Peyer's patch (tissue), 4 donors: ENCODE measurements at regions not wholly inside any gene's neighbourhood (a gene's known extent, or its start where the extent isn't known, plus 50 kb on each side); places are given as distances from the start of the nearest gene placed in this dataset.
"Not testable (repeated sequence)": the region's sequence is repeated elsewhere in the genome, so short reads cannot be mapped to it uniquely, and the experiment has no call there.

Experiments
- DNase-seq, 3 donors: peaks; one replicate each; pipeline ENCODE4 v3.0.0-alpha.2; 2017 to 2019
- H3K27ac ChIP-seq, 4 donors: fragments of 200-600 bp; sonication (generic); one replicate each; pipeline ENCODE4 v1.5.1; 2016 to 2019
- H3K27me3 ChIP-seq, 2 donors: fragments of 200-600 bp; sonication (generic); one replicate each; pipeline ENCODE4 v1.5.1; 2019
- H3K36me3 ChIP-seq, 3 donors: fragments of 200-600 bp; sonication (generic); one replicate each; pipeline ENCODE4 v1.5.1; 2016 to 2019
- H3K4me1 ChIP-seq, 4 donors: fragments of 200-600 bp; sonication (generic); one replicate each; pipeline ENCODE4 v1.5.1; 2016 to 2019
- H3K4me3 ChIP-seq, 4 donors: fragments of 200-600 bp; sonication (generic); 1 replicate in 3 of 4; 2 replicates in 1 of 4; pipeline ENCODE4 v1.5.1; 2016 to 2019; ENCODE audit warnings: mild to moderate bottlenecking in 1 of 4
- H3K9me3 ChIP-seq, 4 donors: fragments of 200-600 bp; sonication (generic); one replicate each; pipeline ENCODE4 v1.5.1; 2016 to 2019; ENCODE audit warnings: mild to moderate bottlenecking in 1 of 4
- POLR2A ChIP-seq, 2 donors: fragments of 450-650 bp; IDR thresholded peaks; one replicate each; pipeline ENCODE4 v1.5.1; 2017; ENCODE audit warnings: antibody characterized with exemption in 2 of 2, mild to moderate bottlenecking in 2 of 2, moderate library complexity in 2 of 2
- TF ChIP-seq, protein P1 (sequence below), 6 experiments: fragments of 450-650 bp in 4 of 6; fragments of 200-600 bp in 2 of 6; sonication (generic) in 1 of 6; IDR thresholded peaks; one replicate each; pipeline ENCODE4 v1.5.1; 2017 to 2019; ENCODE audit warnings: antibody characterized with exemption in 6 of 6, mild to moderate bottlenecking in 3 of 6, moderate library complexity in 1 of 6

DNA sequence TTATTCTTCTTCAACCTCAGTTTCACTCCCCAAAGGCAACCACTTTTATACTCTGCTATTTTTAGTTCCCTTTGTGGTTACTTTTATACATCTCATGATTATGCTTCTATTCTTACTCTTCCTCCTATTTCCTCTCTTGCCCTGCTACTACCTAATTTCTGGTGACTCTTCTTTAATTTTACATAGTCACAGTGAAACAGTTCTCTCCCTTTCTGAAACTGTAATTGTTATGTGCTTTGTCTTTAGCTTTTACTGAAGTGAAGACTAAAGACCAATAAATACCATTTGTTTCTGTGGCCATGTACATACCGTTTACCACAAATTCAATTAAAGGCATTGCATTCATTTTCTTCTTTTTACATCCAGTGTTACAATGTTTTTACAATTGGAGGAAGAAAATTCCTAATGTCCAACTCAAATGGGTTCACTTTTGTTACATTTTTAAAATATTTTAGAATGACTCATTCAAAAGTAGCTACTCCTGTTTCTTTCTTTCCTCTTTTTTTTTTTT is 410.6 kb downstream of the PSAT1 start:
- Histone ChIP-seq H3K27ac (no peak overlapping the region), H3K27me3 (no peaks in the 10 kb centered on the region), H3K4me3 (no peak overlapping the region), H3K4me1 (no peaks in the 10 kb centered on the region), H3K36me3 (no peaks in the 10 kb centered on the region), H3K9me3 (no peaks in the 10 kb centered on the region)
- DNase-seq, result no peak
- no peak for TF ChIP-seq POLR2A (IDR thresholded peaks at IDR 0.05)
- TF ChIP-seq, protein P1, sequence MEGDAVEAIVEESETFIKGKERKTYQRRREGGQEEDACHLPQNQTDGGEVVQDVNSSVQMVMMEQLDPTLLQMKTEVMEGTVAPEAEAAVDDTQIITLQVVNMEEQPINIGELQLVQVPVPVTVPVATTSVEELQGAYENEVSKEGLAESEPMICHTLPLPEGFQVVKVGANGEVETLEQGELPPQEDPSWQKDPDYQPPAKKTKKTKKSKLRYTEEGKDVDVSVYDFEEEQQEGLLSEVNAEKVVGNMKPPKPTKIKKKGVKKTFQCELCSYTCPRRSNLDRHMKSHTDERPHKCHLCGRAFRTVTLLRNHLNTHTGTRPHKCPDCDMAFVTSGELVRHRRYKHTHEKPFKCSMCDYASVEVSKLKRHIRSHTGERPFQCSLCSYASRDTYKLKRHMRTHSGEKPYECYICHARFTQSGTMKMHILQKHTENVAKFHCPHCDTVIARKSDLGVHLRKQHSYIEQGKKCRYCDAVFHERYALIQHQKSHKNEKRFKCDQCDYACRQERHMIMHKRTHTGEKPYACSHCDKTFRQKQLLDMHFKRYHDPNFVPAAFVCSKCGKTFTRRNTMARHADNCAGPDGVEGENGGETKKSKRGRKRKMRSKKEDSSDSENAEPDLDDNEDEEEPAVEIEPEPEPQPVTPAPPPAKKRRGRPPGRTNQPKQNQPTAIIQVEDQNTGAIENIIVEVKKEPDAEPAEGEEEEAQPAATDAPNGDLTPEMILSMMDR (IDR thresholded peaks at IDR 0.05), result no peak

DNA sequence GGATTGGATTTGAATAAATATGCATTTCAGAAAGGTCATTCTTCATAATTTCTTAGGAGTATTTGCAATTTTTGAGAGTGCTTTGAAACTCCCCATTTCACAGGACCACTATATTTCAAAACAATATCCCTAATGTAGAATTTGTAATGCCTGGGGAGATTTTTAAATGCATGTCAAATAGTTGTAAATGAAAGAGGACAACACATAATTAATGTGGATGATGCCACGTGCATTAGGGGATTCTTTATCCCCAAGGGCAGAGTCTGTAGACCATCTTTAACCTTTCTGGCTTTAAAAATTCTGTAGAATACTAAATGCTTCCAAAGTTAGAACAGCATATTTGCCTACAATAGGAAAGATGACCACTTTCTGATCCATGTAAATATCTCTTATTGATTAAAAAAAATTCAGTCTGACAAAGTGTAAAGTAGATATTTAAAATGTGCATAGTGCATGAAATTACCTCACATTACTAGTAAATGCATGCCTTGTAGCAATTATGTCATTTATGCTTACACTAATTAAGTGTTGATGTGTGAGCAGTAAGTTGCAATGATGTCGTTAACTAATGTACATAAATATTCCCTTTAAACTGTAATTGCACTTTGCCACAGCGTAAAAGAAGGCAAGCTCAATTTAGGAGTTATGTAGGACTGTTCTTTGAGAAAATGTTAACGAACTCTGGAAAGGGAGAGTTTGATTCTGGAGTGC is 416.1 kb downstream of the PSAT1 start:
- no peak overlapping the region for H3K4me3 ChIP-seq
- TF ChIP-seq, protein P1 (IDR thresholded peaks at IDR 0.05), result no peak
- no peak for TF ChIP-seq POLR2A (IDR thresholded peaks at IDR 0.05)

DNA sequence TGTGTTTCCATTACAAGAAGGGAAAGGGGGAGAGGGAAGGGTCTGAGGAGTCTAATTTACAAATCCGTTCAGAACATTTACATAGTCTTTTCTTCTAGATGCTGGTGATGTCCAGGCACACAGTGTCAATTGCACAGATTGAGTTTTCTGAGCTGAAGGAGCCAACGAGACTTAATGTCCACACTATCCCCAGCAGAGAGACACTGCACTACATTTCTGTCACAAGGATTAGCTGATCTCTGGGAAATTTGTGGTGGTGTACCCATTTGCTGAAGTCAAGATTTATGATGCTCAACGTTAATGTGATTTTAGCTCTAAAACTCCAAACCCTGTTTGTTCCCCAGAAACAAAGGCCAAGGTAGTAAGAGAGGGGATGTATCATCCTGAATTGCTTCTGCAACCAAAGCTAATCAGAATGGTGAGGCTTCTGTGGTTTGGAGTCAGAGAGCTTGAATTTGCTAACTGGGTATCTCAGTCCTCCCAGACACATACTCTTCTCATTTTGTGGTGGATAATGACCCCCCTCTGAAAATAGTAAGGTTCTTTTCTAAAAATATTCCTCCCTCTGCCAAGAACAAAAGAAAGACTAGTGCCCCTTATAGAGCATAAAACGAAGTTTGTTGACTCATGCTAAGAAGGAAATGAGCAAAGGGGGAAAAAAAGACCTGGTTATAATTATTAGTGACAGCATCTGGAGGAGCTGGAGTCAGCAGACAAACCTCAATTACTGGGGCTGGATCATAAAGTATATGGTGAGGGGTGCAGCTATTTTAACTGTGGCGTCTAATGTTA is 416.9 kb downstream of the PSAT1 start:
- H3K27me3 ChIP-seq, result no peaks in the 10 kb centered on the region
- no peak for TF ChIP-seq POLR2A (IDR thresholded peaks at IDR 0.05)
- TF ChIP-seq, protein P1 (IDR thresholded peaks at IDR 0.05), result no peak

More for the DNA sequence above, 416.1 kb downstream of the PSAT1 start:
- H3K27me3 ChIP-seq, result no peaks in the 10 kb centered on the region
- H3K4me1 ChIP-seq, result no peaks in the 10 kb centered on the region
- DNase-seq, result no peak
- H3K27ac ChIP-seq, result no peak overlapping the region
- no peaks in the 10 kb centered on the region for H3K9me3 ChIP-seq
- H3K36me3 ChIP-seq, result no peaks in the 10 kb centered on the region

DNA sequence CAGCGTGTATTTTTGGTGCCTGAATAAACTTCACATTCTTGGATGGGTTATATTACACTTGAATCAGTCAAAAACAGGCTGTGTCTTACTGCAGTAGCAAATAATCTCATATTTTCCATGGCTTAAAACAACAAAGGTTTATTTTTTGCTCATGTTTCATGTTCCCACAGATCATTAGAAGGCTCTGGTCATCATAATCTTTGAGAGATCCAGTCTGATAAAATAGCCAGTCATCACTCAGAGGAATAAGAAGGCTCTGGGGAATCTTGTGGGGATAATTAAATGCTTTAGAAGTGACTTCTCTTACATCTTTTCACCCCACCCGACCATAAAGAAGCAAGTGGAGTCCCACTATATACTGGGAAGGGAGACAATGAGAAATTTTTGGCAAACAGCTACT is 417.7 kb downstream of the PSAT1 start:
- no peaks in the 10 kb centered on the region for H3K4me1 ChIP-seq
- no peaks in the 10 kb centered on the region for H3K36me3 ChIP-seq
- H3K4me3 ChIP-seq, result no peak overlapping the region
- TF ChIP-seq POLR2A (IDR thresholded peaks at IDR 0.05), result no peak
- TF ChIP-seq, protein P1 (IDR thresholded peaks at IDR 0.05), result no peak
- no peak overlapping the region for H3K27ac ChIP-seq
- no peaks in the 10 kb centered on the region for H3K9me3 ChIP-seq
- DNase-seq, result no peak
- no peaks in the 10 kb centered on the region for H3K27me3 ChIP-seq

More for the DNA sequence above, 416.9 kb downstream of the PSAT1 start:
- Histone ChIP-seq H3K27ac (no peak overlapping the region), H3K4me1 (no peaks in the 10 kb centered on the region), H3K36me3 (no peaks in the 10 kb centered on the region), H3K4me3 (no peak overlapping the region), H3K9me3 (no peaks in the 10 kb centered on the region)
- DNase-seq, result no peak

DNA sequence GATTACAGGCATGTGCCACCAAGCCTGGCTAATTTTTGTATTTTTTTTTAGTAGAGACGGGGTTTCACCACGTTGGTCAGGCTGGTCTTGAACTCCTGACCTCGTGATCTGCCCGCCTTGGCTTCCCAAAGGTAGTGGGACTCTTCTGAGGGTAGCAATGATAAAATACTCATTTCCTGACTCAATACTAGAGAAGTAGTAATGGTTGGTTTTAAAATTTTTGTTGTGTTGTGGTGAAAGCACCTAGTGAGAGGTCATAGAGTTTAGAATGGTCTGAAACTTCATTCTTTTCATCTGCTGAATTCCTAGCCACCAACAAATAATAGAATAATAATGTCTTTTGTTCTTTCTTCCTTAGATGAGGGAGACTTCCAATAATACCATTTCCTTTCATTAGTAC is 422.1 kb downstream of the PSAT1 start:
- not testable (repeated sequence) for H3K27ac ChIP-seq, DNase-seq, H3K36me3 ChIP-seq, H3K4me3 ChIP-seq, H3K4me1 ChIP-seq, H3K9me3 ChIP-seq, H3K27me3 ChIP-seq

DNA sequence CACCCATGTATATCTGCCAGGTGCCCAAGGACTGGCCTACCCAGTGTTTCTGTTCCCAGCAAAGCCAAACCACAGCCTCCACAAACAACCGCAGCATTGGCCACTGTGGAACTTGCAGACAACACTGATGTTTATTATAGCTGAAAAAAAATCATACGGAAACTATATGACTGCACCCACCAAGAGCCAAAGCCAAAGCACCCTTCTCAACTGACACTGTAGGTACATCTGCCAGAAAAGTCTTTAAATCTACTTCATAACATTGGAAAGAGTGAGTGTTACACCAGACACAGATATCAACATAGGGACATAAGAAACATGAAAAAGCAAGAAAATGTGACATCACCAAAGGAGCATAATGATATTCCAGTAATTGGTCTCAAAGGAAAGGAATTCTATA is 428.0 kb downstream of the PSAT1 start:
- TF ChIP-seq, protein P1 (IDR thresholded peaks at IDR 0.05), result no peak
- TF ChIP-seq POLR2A (IDR thresholded peaks at IDR 0.05), result no peak
- H3K9me3 ChIP-seq, result no peaks in the 10 kb centered on the region
- H3K27ac ChIP-seq, result no peak overlapping the region
- H3K36me3 ChIP-seq, result no peaks in the 10 kb centered on the region
- no peak for DNase-seq
- no peaks in the 10 kb centered on the region for H3K27me3 ChIP-seq
- H3K4me1 ChIP-seq, result no peaks in the 10 kb centered on the region
- H3K4me3 ChIP-seq, result no peak overlapping the region
